HG02884 (cell line): ENCODE measurements at regions not wholly inside any gene's neighbourhood (a gene's known extent, or its start where the extent isn't known, plus 50 kb on each side); places are given as distances from the start of the nearest gene placed in this dataset.
"Not testable (repeated sequence)": the region's sequence is repeated elsewhere in the genome, so short reads cannot be mapped to it uniquely, and the experiment has no call there.

Experiments
- ATAC-seq: cut with Tn5 transposase; IDR thresholded peaks from one replicate; pipeline ENCODE4 v1.9.1; 2021; ENCODE audit warnings: mild to moderate bottlenecking, moderate library complexity; ENCODE audit not compliant: unreplicated experiment

DNA sequence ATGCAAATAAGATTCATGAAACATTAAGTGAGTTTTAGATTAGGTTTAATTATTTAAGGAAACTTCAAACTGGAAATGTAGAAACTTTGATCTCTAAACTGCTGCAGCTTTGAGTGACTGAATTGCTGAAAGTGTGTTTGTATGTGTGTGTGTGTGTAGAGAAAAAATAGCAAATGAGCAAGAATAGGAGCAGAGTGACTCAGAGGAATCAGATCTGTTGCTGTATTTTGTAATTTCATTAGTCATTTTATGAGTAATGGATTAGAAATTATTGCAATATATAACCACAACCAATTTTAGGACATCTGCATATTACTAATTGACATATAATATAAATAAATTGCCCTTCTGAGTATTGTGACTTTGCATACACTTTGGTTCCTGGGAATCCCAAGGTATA, 52.8 kb upstream of the SLC9A9 start:
- ATAC-seq, result peak; percentile 54

DNA sequence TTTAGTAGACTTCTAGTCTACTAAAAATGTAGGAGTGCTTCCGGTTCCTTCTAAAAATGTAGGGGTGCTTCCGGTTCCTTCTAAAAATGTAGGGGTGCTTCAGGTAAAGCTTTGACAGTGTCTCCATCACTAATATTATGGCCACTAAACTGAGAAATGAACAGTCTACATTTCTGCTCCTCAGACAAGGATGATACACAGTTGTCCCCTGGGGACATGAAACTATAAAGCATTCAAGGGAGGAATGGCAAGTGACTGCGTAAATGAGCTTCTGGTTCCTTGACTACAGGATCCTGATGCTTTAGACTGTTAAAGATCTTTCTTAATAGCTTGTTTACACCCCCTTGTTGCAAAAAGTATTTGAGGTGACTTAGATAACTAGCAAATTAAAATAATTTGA, 53.9 kb upstream of the SLC9A9 start:
- ATAC-seq, result no peak

DNA sequence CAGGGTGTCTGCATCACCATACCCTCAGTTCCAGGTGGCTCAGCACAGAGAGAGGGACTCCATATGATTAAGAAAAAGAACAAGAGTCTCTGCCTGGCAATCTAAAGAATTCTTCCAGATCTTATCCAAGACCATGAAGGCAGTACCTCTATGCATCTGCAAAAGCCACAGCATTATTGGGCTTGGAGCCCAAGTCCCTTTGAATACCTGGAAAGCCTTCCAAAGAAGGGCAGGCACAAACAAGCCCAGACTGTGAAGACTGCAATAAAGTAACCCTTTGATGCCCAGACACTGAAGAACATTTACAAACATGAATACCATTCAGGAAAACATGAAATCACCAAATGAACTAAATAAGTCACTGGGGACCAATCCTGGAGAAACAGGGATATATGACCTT, 60.9 kb upstream of the DIPK2A start:
- no peak for ATAC-seq

- ATAC-seq, result no peak
These were observed 57.4 kb upstream of the DIPK2A start for GRCh38 chr3:143914257-143914656.

GRCh38 chr3:143918848-143919247, 52.8 kb upstream of the DIPK2A start:
- no peak for ATAC-seq

DNA sequence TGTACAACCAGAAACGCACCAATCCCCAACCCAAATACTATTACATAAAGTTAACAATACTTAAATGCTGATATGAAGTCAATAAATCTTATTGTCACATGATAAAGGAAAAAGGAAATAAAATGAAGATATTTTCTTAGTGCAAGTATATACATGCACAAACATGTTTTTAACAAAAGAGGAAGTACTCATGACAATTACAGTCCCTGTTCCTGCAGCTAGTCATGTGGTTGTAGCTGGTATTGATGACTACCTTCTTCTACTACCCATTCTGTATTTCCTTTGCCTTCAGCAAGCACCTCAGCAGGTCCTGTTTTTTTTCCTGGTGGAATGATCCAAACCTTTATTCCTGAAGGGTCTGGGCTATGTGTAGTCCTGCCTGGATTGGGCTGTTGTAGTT, 50.4 kb upstream of the DIPK2A start:
- not testable (repeated sequence) for ATAC-seq
